Tibial nerve (tissue), 4 donors: ENCODE measurements at regions not wholly inside any gene's neighbourhood (a gene's known extent, or its start where the extent isn't known, plus 50 kb on each side); places are given as distances from the start of the nearest gene placed in this dataset.

Source experiments
- EP300 ChIP-seq, 2 donors: sonication (generic); formaldehyde crosslinking; IDR thresholded peaks; one replicate each; pipeline ENCODE4 v1.6.1; 2017; ENCODE audit warnings: antibody characterized with exemption in 2 of 2, mild to moderate bottlenecking in 1 of 2
- TF ChIP-seq, protein P1 (sequence below), 5 experiments: fragments of 200-600 bp in 3 of 5; fragments of 450-650 bp in 2 of 5; sonication (generic) in 3 of 5; IDR thresholded peaks; one replicate each; pipeline ENCODE4 v1.5.1; 2016 to 2019; ENCODE audit warnings: antibody characterized with exemption in 5 of 5, mild to moderate bottlenecking in 3 of 5, moderate library complexity in 2 of 5

DNA sequence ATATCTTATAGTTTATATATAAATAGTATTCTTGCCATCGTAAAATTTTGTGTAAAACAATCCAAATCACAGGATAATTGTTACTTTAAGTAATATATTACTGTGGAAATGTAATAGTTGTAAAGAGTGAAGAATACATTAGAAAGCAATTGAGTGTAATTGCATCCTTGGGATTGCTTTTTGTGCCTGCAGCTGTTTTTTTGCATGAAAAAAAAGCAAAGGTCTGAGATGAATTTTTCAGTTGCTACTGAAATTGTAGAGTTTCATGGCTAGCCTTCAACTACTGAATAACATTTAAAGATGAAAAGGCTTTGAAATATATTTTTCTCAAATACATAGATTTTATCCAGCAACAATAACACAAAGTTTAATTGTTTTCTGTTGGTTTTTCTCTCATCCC is 232.0 kb upstream of the FAM174A start:
- TF ChIP-seq, protein P1, sequence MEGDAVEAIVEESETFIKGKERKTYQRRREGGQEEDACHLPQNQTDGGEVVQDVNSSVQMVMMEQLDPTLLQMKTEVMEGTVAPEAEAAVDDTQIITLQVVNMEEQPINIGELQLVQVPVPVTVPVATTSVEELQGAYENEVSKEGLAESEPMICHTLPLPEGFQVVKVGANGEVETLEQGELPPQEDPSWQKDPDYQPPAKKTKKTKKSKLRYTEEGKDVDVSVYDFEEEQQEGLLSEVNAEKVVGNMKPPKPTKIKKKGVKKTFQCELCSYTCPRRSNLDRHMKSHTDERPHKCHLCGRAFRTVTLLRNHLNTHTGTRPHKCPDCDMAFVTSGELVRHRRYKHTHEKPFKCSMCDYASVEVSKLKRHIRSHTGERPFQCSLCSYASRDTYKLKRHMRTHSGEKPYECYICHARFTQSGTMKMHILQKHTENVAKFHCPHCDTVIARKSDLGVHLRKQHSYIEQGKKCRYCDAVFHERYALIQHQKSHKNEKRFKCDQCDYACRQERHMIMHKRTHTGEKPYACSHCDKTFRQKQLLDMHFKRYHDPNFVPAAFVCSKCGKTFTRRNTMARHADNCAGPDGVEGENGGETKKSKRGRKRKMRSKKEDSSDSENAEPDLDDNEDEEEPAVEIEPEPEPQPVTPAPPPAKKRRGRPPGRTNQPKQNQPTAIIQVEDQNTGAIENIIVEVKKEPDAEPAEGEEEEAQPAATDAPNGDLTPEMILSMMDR (IDR thresholded peaks at IDR 0.05): no peak
- no peak for TF ChIP-seq EP300 (IDR thresholded peaks at IDR 0.05)
